GM19395 (cell line): ENCODE measurements at regions not wholly inside any gene's neighbourhood (a gene's known extent, or its start where the extent isn't known, plus 50 kb on each side); places are given as distances from the start of the nearest gene placed in this dataset.

Experiments used
- ATAC-seq: cut with Tn5 transposase; IDR thresholded peaks from one replicate; pipeline ENCODE4 v1.9.1; 2021; ENCODE audit warnings: mild to moderate bottlenecking, moderate library complexity; ENCODE audit not compliant: unreplicated experiment

- ATAC-seq, result no peak
Measured at GRCh38 chr13:104327211-104327610, 1261.0 kb upstream of the SLC10A2 start.

- no peak for ATAC-seq
Measured at GRCh38 chr13:104326523-104326922, 1260.3 kb upstream of the SLC10A2 start.

GRCh38 chr13:104321756-104322155, 1255.5 kb upstream of the SLC10A2 start:
- no peak for ATAC-seq

GRCh38 chr13:104320446-104320845, 1254.2 kb upstream of the SLC10A2 start:
- no peak for ATAC-seq

- ATAC-seq, result no peak
Measured at GRCh38 chr13:104318121-104318520, 1251.9 kb upstream of the SLC10A2 start.

GRCh38 chr13:104315606-104316005, 1249.4 kb upstream of the SLC10A2 start:
- no peak for ATAC-seq

- ATAC-seq, result no peak
Measured at GRCh38 chr13:104314926-104315535, 1248.8 kb upstream of the SLC10A2 start.

- no peak for ATAC-seq
Measured at GRCh38 chr13:104314321-104314720, 1248.1 kb upstream of the SLC10A2 start.

- no peak for ATAC-seq
Measured at GRCh38 chr13:104310861-104311260, 1244.6 kb upstream of the SLC10A2 start.

GRCh38 chr13:104309431-104309830, 1243.2 kb upstream of the SLC10A2 start:
- ATAC-seq, result no peak

- no peak for ATAC-seq
Measured at GRCh38 chr13:104301171-104301975, 1235.2 kb upstream of the SLC10A2 start.

- no peak for ATAC-seq
Measured at GRCh38 chr13:104297075-104297474, 1230.9 kb upstream of the SLC10A2 start.

- no peak for ATAC-seq
Measured at GRCh38 chr13:104296286-104296685, 1230.1 kb upstream of the SLC10A2 start.

- no peak for ATAC-seq
Measured at GRCh38 chr13:104295537-104295936, 1229.3 kb upstream of the SLC10A2 start.

GRCh38 chr13:104289400-104289799, 1223.2 kb upstream of the SLC10A2 start:
- no peak for ATAC-seq

GRCh38 chr13:104288496-104288895, 1222.3 kb upstream of the SLC10A2 start:
- no peak for ATAC-seq

GRCh38 chr13:104286566-104287290, 1220.5 kb upstream of the SLC10A2 start:
- no peak for ATAC-seq

GRCh38 chr13:104281910-104282309, 1215.7 kb upstream of the SLC10A2 start:
- ATAC-seq, result no peak

- no peak for ATAC-seq
Measured at GRCh38 chr13:104270731-104271130, 1204.5 kb upstream of the SLC10A2 start.

- no peak for ATAC-seq
Measured at GRCh38 chr13:104267206-104267811, 1201.1 kb upstream of the SLC10A2 start.

GRCh38 chr13:104256701-104257100, 1190.5 kb upstream of the SLC10A2 start:
- no peak for ATAC-seq
